ENCODE measurements at regions not wholly inside any gene's neighbourhood (a gene's known extent, or its start where the extent isn't known, plus 50 kb on each side); places are given as distances from the start of the nearest gene placed in this dataset.

DNA sequence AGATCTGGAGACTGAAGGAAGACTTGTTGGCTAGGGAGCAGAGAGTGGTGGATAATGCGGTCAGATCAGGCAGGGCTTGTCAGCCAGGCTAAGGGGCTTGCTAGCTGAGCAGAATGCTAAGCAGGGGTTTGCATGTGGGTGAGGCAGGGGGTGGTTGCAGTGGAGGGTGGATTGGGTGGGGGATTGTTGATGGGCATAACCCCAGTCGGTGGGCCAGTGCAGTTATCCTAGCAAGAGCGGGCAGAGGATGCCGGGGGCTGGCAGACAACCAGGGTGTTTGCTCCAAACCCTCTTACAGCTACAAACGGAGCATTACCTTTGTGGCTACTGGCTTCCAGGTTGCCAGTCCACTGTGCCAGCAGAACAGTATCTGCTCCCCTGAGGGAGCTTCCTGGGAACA lies 131.5 kb upstream of the LGALSL start:
- Histone ChIP-seq H2BK12ac (ENCODE audit: low read length) (peak overlapping the region; percentile 8), H3K79me1 (ENCODE audit: low read depth, low read length) (no peaks in the 10 kb centered on the region), H2AK5ac (ENCODE audit: low read depth, low read length) (peak overlapping the region; percentile 14), H3K4me1 (ENCODE audit: control insufficient read depth in 2 of 2, insufficient read depth in 1 of 2, low read depth in 1 of 2, low read length in 2 of 2) (peaks cover 2% of the 10 kb centered on the region in 2 donors), H3K23ac (ENCODE audit: low read depth, low read length, poor library complexity) (no peak overlapping the region), H2BK5ac (ENCODE audit: low read length) (no peak overlapping the region), H4K91ac (ENCODE audit: low read depth, low read length, poor library complexity) (no peak overlapping the region), H3K27ac (replicated peaks; ENCODE audit: low read length) (no peak overlapping the region), H3K9me3 (replicated peaks in 1 of 2; ENCODE audit: control insufficient read depth in 2 of 2, insufficient read depth in 1 of 2, low read depth in 1 of 2, low read length in 2 of 2) (peaks cover 0 to 3% of the 10 kb centered on the region in 2 donors), H3K4ac (ENCODE audit: low read length) (no peak overlapping the region), H3K36me3 (replicated peaks in 1 of 2; ENCODE audit: control insufficient read depth in 2 of 2, insufficient read depth in 2 of 2, low read length in 2 of 2) (no peaks in the 10 kb centered on the region), H3K4me2 (ENCODE audit: insufficient read depth, low read length, poor library complexity, severe bottlenecking) (no peak overlapping the region), H4K8ac (ENCODE audit: low read depth, low read length) (no peak overlapping the region), H3K14ac (ENCODE audit: low read length) (peak overlapping the region; percentile 12), H2BK15ac (ENCODE audit: low read length) (no peak overlapping the region), H3K4me3 (ENCODE audit: low read length in 2 of 2) (no peak overlapping the region), H3K18ac (ENCODE audit: low read length) (peak overlapping the region; percentile 25), H3K27me3 (ENCODE audit: control insufficient read depth in 3 of 3, insufficient read depth in 3 of 3, low read depth in 1 of 3, low read length in 3 of 3) (no peaks in the 10 kb centered on the region), H3K9ac (ENCODE audit: low read depth, low read length, poor library complexity) (no peak overlapping the region), H2BK120ac (ENCODE audit: low read depth, low read length) (no peak overlapping the region), H2AFZ (ENCODE audit: low read length) (peak overlapping the region; percentile 14)
- DNase-seq (ENCODE audit: low spot score) = no peak
- WGBS, 2 donors (ENCODE audit: extremely low coverage in 2 of 2, insufficient read length in 2 of 2, insufficient replicate concordance in 1 of 2) = no CpG with 5 or more reads among the region's 5 CpGs

DNA sequence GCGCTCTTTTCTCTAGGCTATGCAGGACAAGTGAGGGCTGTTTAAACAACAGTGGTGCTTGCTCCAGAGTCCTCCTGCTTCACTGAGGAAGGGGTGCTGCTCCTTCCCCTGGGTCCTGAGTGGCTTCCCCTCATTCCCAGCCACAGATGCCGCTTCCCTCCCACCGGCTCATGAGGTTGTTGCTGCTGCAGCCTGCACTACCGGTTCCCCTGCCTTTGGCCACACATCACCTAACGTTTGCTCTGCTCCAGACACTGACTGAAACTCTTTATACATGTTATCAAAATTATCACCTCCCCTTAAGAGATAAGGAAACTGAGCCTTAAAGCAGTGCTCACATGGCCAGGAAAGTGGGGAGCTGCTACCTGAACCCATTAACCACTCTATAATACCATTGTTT lies 130.8 kb upstream of the LGALSL start:
- no peak overlapping the region for H2AK5ac ChIP-seq (ENCODE audit: low read depth, low read length)
- H3K4me1 ChIP-seq (ENCODE audit: control insufficient read depth in 2 of 2, insufficient read depth in 1 of 2, low read depth in 1 of 2, low read length in 2 of 2) = peaks cover 3 to 6% of the 10 kb centered on the region in 2 donors
- no peak overlapping the region for H3K4ac ChIP-seq (ENCODE audit: low read length)
- no peak overlapping the region for H4K91ac ChIP-seq (ENCODE audit: low read depth, low read length, poor library complexity)
- H3K4me3 ChIP-seq (ENCODE audit: low read length in 2 of 2) = no peak overlapping the region
- no peak overlapping the region for H3K4me2 ChIP-seq (ENCODE audit: insufficient read depth, low read length, poor library complexity, severe bottlenecking)
- H2BK120ac ChIP-seq (ENCODE audit: low read depth, low read length) = no peak overlapping the region
- no peak overlapping the region for H2BK15ac ChIP-seq (ENCODE audit: low read length)
- no peaks in the 10 kb centered on the region for H3K79me1 ChIP-seq (ENCODE audit: low read depth, low read length)
- no peak overlapping the region for H2BK5ac ChIP-seq (ENCODE audit: low read length)
- no peak overlapping the region for H3K9ac ChIP-seq (ENCODE audit: low read depth, low read length, poor library complexity)
- H3K36me3 ChIP-seq (replicated peaks in 1 of 2; ENCODE audit: control insufficient read depth in 2 of 2, insufficient read depth in 2 of 2, low read length in 2 of 2) = no peaks in the 10 kb centered on the region
- DNase-seq (ENCODE audit: low spot score) = no peak
- H4K8ac ChIP-seq (ENCODE audit: low read depth, low read length) = no peak overlapping the region
- no peak overlapping the region for H3K18ac ChIP-seq (ENCODE audit: low read length)
- H3K14ac ChIP-seq (ENCODE audit: low read length) = no peak overlapping the region
- H3K23ac ChIP-seq (ENCODE audit: low read depth, low read length, poor library complexity) = no peak overlapping the region
- H3K27ac ChIP-seq (replicated peaks; ENCODE audit: low read length) = no peak overlapping the region
- WGBS, 2 donors (ENCODE audit: extremely low coverage in 2 of 2, insufficient read length in 2 of 2, insufficient replicate concordance in 1 of 2) = no CpG with 5 or more reads among the region's 5 CpGs
- H3K27me3 ChIP-seq (ENCODE audit: control insufficient read depth in 3 of 3, insufficient read depth in 3 of 3, low read depth in 1 of 3, low read length in 3 of 3) = no peaks in the 10 kb centered on the region
- H2AFZ ChIP-seq (ENCODE audit: low read length) = no peak overlapping the region
- peaks cover 0 to 3% of the 10 kb centered on the region in 2 donors for H3K9me3 ChIP-seq (replicated peaks in 1 of 2; ENCODE audit: control insufficient read depth in 2 of 2, insufficient read depth in 1 of 2, low read depth in 1 of 2, low read length in 2 of 2)
- no peak overlapping the region for H2BK12ac ChIP-seq (ENCODE audit: low read length)

DNA sequence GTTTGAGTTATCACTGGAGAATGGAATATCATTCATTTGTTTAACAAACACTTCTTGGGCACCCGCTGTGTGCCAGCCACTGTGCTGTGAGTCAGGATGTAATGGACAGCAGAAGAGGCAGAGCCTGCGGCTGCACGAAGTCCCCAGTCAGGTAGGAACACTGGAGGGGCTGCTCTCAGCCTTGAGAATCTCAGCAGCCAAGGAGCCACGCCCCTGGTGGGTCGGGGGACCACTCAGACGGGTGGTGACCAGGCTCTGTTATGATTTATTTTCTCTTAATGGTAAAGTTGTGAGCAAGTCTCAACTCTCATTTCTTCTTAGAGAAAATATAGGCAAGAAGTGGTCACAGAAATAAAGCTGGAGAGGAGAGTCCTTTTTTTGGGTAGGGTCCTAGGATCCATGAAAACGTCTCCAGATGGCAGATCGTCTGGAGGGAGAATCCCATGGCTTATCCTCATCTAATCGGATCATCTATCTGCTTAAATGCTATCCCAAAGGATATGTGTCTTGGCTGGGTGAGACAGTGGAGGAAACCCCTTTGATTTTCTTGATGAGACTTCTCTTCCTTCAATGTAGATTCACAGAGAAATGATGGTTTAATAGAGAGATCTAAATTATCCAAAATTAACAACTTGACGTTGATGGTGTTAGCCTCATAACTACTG lies 129.1 kb upstream of the LGALSL start:
- Histone ChIP-seq H4K91ac (ENCODE audit: low read depth, low read length, poor library complexity) (no peak overlapping the region), H3K23ac (ENCODE audit: low read depth, low read length, poor library complexity) (no peak overlapping the region), H3K79me1 (ENCODE audit: low read depth, low read length) (no peaks in the 10 kb centered on the region), H3K4ac (ENCODE audit: low read length) (no peak overlapping the region), H3K27me3 (ENCODE audit: control insufficient read depth in 3 of 3, insufficient read depth in 3 of 3, low read depth in 1 of 3, low read length in 3 of 3) (no peaks in the 10 kb centered on the region), H3K4me3 (ENCODE audit: low read length in 2 of 2) (no peak overlapping the region), H2BK12ac (ENCODE audit: low read length) (no peak overlapping the region), H3K36me3 (replicated peaks in 1 of 2; ENCODE audit: control insufficient read depth in 2 of 2, insufficient read depth in 2 of 2, low read length in 2 of 2) (no peaks in the 10 kb centered on the region), H2AFZ (ENCODE audit: low read length) (no peak overlapping the region), H4K8ac (ENCODE audit: low read depth, low read length) (no peak overlapping the region), H3K18ac (ENCODE audit: low read length) (no peak overlapping the region), H3K9ac (ENCODE audit: low read depth, low read length, poor library complexity) (no peak overlapping the region), H3K4me2 (ENCODE audit: insufficient read depth, low read length, poor library complexity, severe bottlenecking) (no peak overlapping the region), H2BK120ac (ENCODE audit: low read depth, low read length) (no peak overlapping the region), H2BK15ac (ENCODE audit: low read length) (no peak overlapping the region), H3K27ac (replicated peaks; ENCODE audit: low read length) (no peak overlapping the region), H2AK5ac (ENCODE audit: low read depth, low read length) (no peak overlapping the region), H3K14ac (ENCODE audit: low read length) (no peak overlapping the region), H3K4me1 (ENCODE audit: control insufficient read depth in 2 of 2, insufficient read depth in 1 of 2, low read depth in 1 of 2, low read length in 2 of 2) (peaks cover 5 to 8% of the 10 kb centered on the region in 2 donors), H3K9me3 (replicated peaks in 1 of 2; ENCODE audit: control insufficient read depth in 2 of 2, insufficient read depth in 1 of 2, low read depth in 1 of 2, low read length in 2 of 2) (peaks cover 0 to 3% of the 10 kb centered on the region in 2 donors), H2BK5ac (ENCODE audit: low read length) (no peak overlapping the region)
- WGBS, 2 donors (ENCODE audit: extremely low coverage in 2 of 2, insufficient read length in 2 of 2, insufficient replicate concordance in 1 of 2) = no CpG with 5 or more reads among the region's 10 CpGs
- DNase-seq (ENCODE audit: low spot score) = no peak

DNA sequence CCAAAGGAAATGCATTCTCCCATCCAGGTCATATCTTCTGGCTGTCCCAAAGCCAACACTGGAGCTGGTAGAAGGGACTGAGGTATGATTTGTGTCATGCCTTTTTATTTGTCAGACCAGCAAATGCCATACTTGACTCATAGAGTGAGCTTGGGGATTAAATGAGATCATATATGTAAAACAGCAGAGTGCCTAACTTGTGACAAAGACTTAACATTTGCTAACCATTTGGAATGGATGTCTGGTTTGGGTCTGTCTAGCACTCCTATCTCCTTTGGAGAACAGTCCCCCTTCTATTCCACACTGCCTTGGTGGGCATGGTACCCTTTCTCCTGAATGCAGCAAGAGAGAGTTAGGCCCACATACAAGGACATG lies 128.5 kb upstream of the LGALSL start:
- H2BK15ac ChIP-seq (ENCODE audit: low read length) = no peak overlapping the region
- H3K14ac ChIP-seq (ENCODE audit: low read length) = no peak overlapping the region
- no peak for DNase-seq (ENCODE audit: low spot score)
- H3K9ac ChIP-seq (ENCODE audit: low read depth, low read length, poor library complexity) = no peak overlapping the region
- no peak overlapping the region for H3K27ac ChIP-seq (replicated peaks; ENCODE audit: low read length)
- no peaks in the 10 kb centered on the region for H3K27me3 ChIP-seq (ENCODE audit: control insufficient read depth in 3 of 3, insufficient read depth in 3 of 3, low read depth in 1 of 3, low read length in 3 of 3)
- no peak overlapping the region for H2BK12ac ChIP-seq (ENCODE audit: low read length)
- no peak overlapping the region for H2AK5ac ChIP-seq (ENCODE audit: low read depth, low read length)
- H4K91ac ChIP-seq (ENCODE audit: low read depth, low read length, poor library complexity) = no peak overlapping the region
- no peak overlapping the region for H3K4me2 ChIP-seq (ENCODE audit: insufficient read depth, low read length, poor library complexity, severe bottlenecking)
- H2BK120ac ChIP-seq (ENCODE audit: low read depth, low read length) = no peak overlapping the region
- H3K4me3 ChIP-seq (ENCODE audit: low read length in 2 of 2) = no peak overlapping the region
- H2BK5ac ChIP-seq (ENCODE audit: low read length) = no peak overlapping the region
- H2AFZ ChIP-seq (ENCODE audit: low read length) = no peak overlapping the region
- no peaks in the 10 kb centered on the region for H3K79me1 ChIP-seq (ENCODE audit: low read depth, low read length)
- H3K4ac ChIP-seq (ENCODE audit: low read length) = no peak overlapping the region
- H3K18ac ChIP-seq (ENCODE audit: low read length) = no peak overlapping the region
- H3K23ac ChIP-seq (ENCODE audit: low read depth, low read length, poor library complexity) = no peak overlapping the region
- peaks cover 5 to 8% of the 10 kb centered on the region in 2 donors for H3K4me1 ChIP-seq (ENCODE audit: control insufficient read depth in 2 of 2, insufficient read depth in 1 of 2, low read depth in 1 of 2, low read length in 2 of 2)
- H3K9me3 ChIP-seq (replicated peaks in 1 of 2; ENCODE audit: control insufficient read depth in 2 of 2, insufficient read depth in 1 of 2, low read depth in 1 of 2, low read length in 2 of 2) = peaks cover 0 to 3% of the 10 kb centered on the region in 2 donors
- no peak overlapping the region for H4K8ac ChIP-seq (ENCODE audit: low read depth, low read length)
- H3K36me3 ChIP-seq (replicated peaks in 1 of 2; ENCODE audit: control insufficient read depth in 2 of 2, insufficient read depth in 2 of 2, low read length in 2 of 2) = no peaks in the 10 kb centered on the region

Measured in neuronal stem cell (in vitro differentiated cells).